Right lobe of liver (tissue), 4 donors: ENCODE measurements at regions not wholly inside any gene's neighbourhood (a gene's known extent, or its start where the extent isn't known, plus 50 kb on each side); places are given as distances from the start of the nearest gene placed in this dataset.

ENCODE experiments used
- CTCF ChIP-seq, 4 donors: fragments of 200-600 bp in 3 of 4; fragments of 450-650 bp in 1 of 4; IDR thresholded peaks; one replicate each; pipeline versions ENCODE4 v1.5.1 to v1.8.0; 2016 to 2022; ENCODE audit warnings: antibody characterized with exemption in 4 of 4, mild to moderate bottlenecking in 2 of 4
- POLR2A ChIP-seq: fragments of 450-650 bp; IDR thresholded peaks from one replicate; pipeline ENCODE4 v1.6.1; 2017; ENCODE audit warnings: antibody characterized with exemption, mild to moderate bottlenecking
- donor health status: DM: no; HTN: no; CAD: no.
- donor health status: DM: no; HTN: no; CAD: no.
- donor health status: DM: no; HTN: yes; CAD: no.

GRCh38 chr4:188779581-188779980 is 640.3 kb downstream of the TRIML1 start:
- TF ChIP-seq CTCF (IDR thresholded peaks at IDR 0.05) = no peak
- no peak for TF ChIP-seq POLR2A
